SK-N-SH treated with all-trans-retinoic acid at 6 μM for 48 hours (cell line): ENCODE measurements at regions not wholly inside any gene's neighbourhood (a gene's known extent, or its start where the extent isn't known, plus 50 kb on each side); places are given as distances from the start of the nearest gene placed in this dataset.

Source experiments
- ATAC-seq: fragments of 200-7000 bp; cut with Tn5 transposase; 3 replicates; pipeline ENCODE4 v1.9.1; 2020; ENCODE audit warnings: mild to moderate bottlenecking, moderate library complexity
- ARNTL ChIP-seq: fragments of 450-650 bp; formaldehyde crosslinking; IDR thresholded peaks from 2 replicates; pipeline ENCODE4 v1.5.0; 2020; ENCODE audit warnings: low read depth, mild to moderate bottlenecking, moderate library complexity, borderline replicate concordance
- BACH2 ChIP-seq: fragments of 250-450 bp; sonication (Bioruptor Pico); IDR thresholded peaks from 2 replicates; pipeline ENCODE4 v1.9.0; 2021; ENCODE audit warnings: mild to moderate bottlenecking, borderline replicate concordance
- CREB5 ChIP-seq: fragments of 250-450 bp; sonication (Bioruptor Pico); IDR thresholded peaks from 2 replicates; pipeline ENCODE4 v1.5.1; 2020; ENCODE audit warnings: low read depth, mild to moderate bottlenecking, moderate library complexity
- CSDC2 ChIP-seq: fragments of 250-450 bp; sonication (Bioruptor Pico); IDR thresholded peaks from 2 replicates; pipeline ENCODE4 v1.5.0; 2020; ENCODE audit warnings: mild to moderate bottlenecking, moderate library complexity
- ESRRG ChIP-seq: fragments of 250-450 bp; sonication (Bioruptor Pico); IDR thresholded peaks from 2 replicates; pipeline ENCODE4 v1.6.1; 2021; ENCODE audit warnings: mild to moderate bottlenecking
- GLIS3 ChIP-seq: fragments of 250-450 bp; sonication (Bioruptor Pico); IDR thresholded peaks from 2 replicates; pipeline ENCODE4 v1.5.0; 2020; ENCODE audit warnings: mild to moderate bottlenecking, moderate library complexity
- ISL1 ChIP-seq: fragments of 250-450 bp; sonication (Bioruptor Pico); IDR thresholded peaks from 2 replicates; pipeline ENCODE4 v2.1.2; 2022; ENCODE audit warnings: mild to moderate bottlenecking, moderate library complexity
- OSR1 ChIP-seq: fragments of 250-450 bp; sonication (Bioruptor Pico); IDR thresholded peaks from 2 replicates; pipeline ENCODE4 v1.8.0; 2022; ENCODE audit warnings: moderate library complexity, mild to moderate bottlenecking, inconsistent platforms
- PATZ1 ChIP-seq: fragments of 250-450 bp; sonication (Bioruptor Pico); IDR thresholded peaks from 2 replicates; pipeline ENCODE4 v1.8.0; 2020; ENCODE audit warnings: mild to moderate bottlenecking, moderate library complexity, borderline replicate concordance
- POU6F1 ChIP-seq: fragments of 250-450 bp; sonication (Bioruptor Pico); IDR thresholded peaks from 2 replicates; pipeline ENCODE4 v1.8.0; 2021; ENCODE audit warnings: low read depth, mild to moderate bottlenecking, moderate library complexity, borderline replicate concordance
- PPARA ChIP-seq: fragments of 250-450 bp; sonication (Bioruptor Pico); IDR thresholded peaks from 2 replicates; pipeline ENCODE4 v1.5.0; 2020; ENCODE audit warnings: mild to moderate bottlenecking, borderline replicate concordance
- RARB ChIP-seq: fragments of 250-450 bp; sonication (Bioruptor Pico); IDR thresholded peaks from 2 replicates; pipeline ENCODE4 v1.8.0; 2021; ENCODE audit warnings: mild to moderate bottlenecking, moderate library complexity
- SNAI2 ChIP-seq: fragments of 250-450 bp; sonication (Bioruptor Pico); IDR thresholded peaks from 2 replicates; pipeline ENCODE4 v1.5.0; 2020; ENCODE audit warnings: mild to moderate bottlenecking, moderate library complexity
- TCF4 ChIP-seq: fragments of 250-450 bp; sonication (Bioruptor Pico); IDR thresholded peaks from 2 replicates; pipeline ENCODE4 v1.8.0; 2021; ENCODE audit warnings: mild to moderate bottlenecking, moderate library complexity, borderline replicate concordance
- TOX ChIP-seq: fragments of 250-450 bp; sonication (Bioruptor Pico); IDR thresholded peaks from 2 replicates; pipeline ENCODE4 v1.8.0; 2021; ENCODE audit warnings: mild to moderate bottlenecking, moderate library complexity, borderline replicate concordance
- TSHZ2 ChIP-seq: fragments of 250-450 bp; sonication (Bioruptor Pico); IDR thresholded peaks from 2 replicates; pipeline ENCODE4 v1.5.0; 2020; ENCODE audit warnings: mild to moderate bottlenecking, moderate library complexity
- ZC3H10 ChIP-seq: fragments of 250-450 bp; sonication (Bioruptor Pico); IDR thresholded peaks from 2 replicates; pipeline ENCODE4 v1.5.1; 2021; ENCODE audit warnings: mild to moderate bottlenecking, moderate library complexity
- ZFP30 ChIP-seq: fragments of 450-650 bp; formaldehyde crosslinking; IDR thresholded peaks from 2 replicates; pipeline ENCODE4 v1.5.0; 2022; ENCODE audit warnings: mild to moderate bottlenecking, moderate library complexity
- ZNF565 ChIP-seq: fragments of 450-650 bp; formaldehyde crosslinking; conservative IDR thresholded peaks from 2 replicates; pipeline ENCODE4 v1.5.0; 2020; ENCODE audit warnings: low read depth, mild to moderate bottlenecking, moderate library complexity
- ZNF70 ChIP-seq: fragments of 450-650 bp; formaldehyde crosslinking; IDR thresholded peaks from 2 replicates; pipeline ENCODE4 v1.5.0; 2020; ENCODE audit warnings: mild to moderate bottlenecking, moderate library complexity
- ZNF8 ChIP-seq: fragments of 450-650 bp; formaldehyde crosslinking; IDR thresholded peaks from 2 replicates; pipeline ENCODE4 v1.5.0; 2020; ENCODE audit warnings: mild to moderate bottlenecking, moderate library complexity

GRCh38 chr6:12480379-12480778, 190.2 kb downstream of the EDN1 start:
- no peak for TF ChIP-seq ARNTL (CRISPR knock-in tag)
- no peak for TF ChIP-seq ZC3H10
- no peak for TF ChIP-seq ESRRG (CRISPR knock-in tag)
- TF ChIP-seq ZFP30 (CRISPR knock-in tag) = no peak
- no peak for TF ChIP-seq CSDC2 (CRISPR knock-in tag)
- TF ChIP-seq OSR1 (CRISPR knock-in tag) = no peak
- no peak for TF ChIP-seq RARB (CRISPR knock-in tag)
- no peak for TF ChIP-seq PPARA (CRISPR knock-in tag)
- no peak for TF ChIP-seq ISL1 (CRISPR knock-in tag)
- TF ChIP-seq GLIS3 (CRISPR knock-in tag) = no peak
- no peak for TF ChIP-seq SNAI2 (CRISPR knock-in tag)
- TF ChIP-seq TCF4 (CRISPR knock-in tag) = no peak
- TF ChIP-seq PATZ1 (CRISPR knock-in tag) = no peak
- no peak for TF ChIP-seq TSHZ2 (CRISPR knock-in tag)
- TF ChIP-seq ZNF565 (CRISPR knock-in tag) = no peak
- TF ChIP-seq ZNF8 (CRISPR knock-in tag) = no peak
- no peak for ATAC-seq

GRCh38 chr6:12481292-12481691, 191.1 kb downstream of the EDN1 start:
- no peak for TF ChIP-seq POU6F1 (CRISPR knock-in tag)
- no peak for TF ChIP-seq CREB5 (CRISPR knock-in tag)
- no peak for TF ChIP-seq ZNF8 (CRISPR knock-in tag)
- no peak for TF ChIP-seq ESRRG (CRISPR knock-in tag)
- no peak for TF ChIP-seq GLIS3 (CRISPR knock-in tag)
- no peak for TF ChIP-seq TOX
- TF ChIP-seq ZNF70 (CRISPR knock-in tag) = no peak
- TF ChIP-seq SNAI2 (CRISPR knock-in tag) = no peak
- no peak for TF ChIP-seq TSHZ2 (CRISPR knock-in tag)

GRCh38 chr6:12481850-12482249, 191.7 kb downstream of the EDN1 start:
- ATAC-seq = no peak
- TF ChIP-seq TOX (no peak), TCF4 (CRISPR knock-in tag) (no peak), ZFP30 (CRISPR knock-in tag) (no peak), OSR1 (CRISPR knock-in tag) (no peak), ARNTL (CRISPR knock-in tag) (no peak), ZC3H10 (no peak), POU6F1 (CRISPR knock-in tag) (no peak), RARB (CRISPR knock-in tag) (no peak), BACH2 (CRISPR knock-in tag) (no peak), PPARA (CRISPR knock-in tag) (no peak)

More at GRCh38 chr6:12481292-12481691, 191.1 kb downstream of the EDN1 start:
- no peak for ATAC-seq
